ENCODE measurements at regions not wholly inside any gene's neighbourhood (a gene's known extent, or its start where the extent isn't known, plus 50 kb on each side); places are given as distances from the start of the nearest gene placed in this dataset.

DNA sequence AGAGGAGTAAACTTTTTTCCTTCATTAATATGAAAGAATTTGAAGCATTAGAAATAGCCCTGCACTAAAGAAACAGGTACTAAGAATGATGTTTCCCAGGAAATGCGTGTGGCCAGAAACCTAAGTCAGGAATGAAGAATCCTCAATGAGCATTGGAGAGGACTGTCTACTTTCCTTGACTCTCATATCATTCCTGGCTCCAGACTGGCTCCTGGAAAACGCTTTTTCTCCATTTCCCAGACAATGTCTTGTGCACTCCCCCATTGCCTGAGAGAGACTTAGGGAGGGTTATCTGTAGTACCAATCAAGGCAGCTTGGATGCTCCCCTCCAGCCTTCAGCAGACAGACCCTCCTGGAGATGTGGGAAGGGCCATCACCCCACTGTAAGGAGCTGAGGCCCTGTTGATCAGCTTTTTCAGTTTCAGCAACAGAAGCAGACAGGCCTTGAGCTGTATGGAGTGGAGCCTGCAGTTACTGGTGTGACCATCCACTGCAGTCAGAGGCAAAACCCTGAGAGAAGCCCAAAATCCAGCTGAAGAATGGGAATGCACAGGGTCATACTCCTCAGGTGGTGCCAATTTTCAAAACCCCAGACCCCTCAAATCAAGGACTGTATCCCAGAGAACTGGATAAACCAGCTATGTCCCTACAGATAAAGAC is 127.3 kb upstream of the NT5E start:
- TF ChIP-seq, protein P1, sequence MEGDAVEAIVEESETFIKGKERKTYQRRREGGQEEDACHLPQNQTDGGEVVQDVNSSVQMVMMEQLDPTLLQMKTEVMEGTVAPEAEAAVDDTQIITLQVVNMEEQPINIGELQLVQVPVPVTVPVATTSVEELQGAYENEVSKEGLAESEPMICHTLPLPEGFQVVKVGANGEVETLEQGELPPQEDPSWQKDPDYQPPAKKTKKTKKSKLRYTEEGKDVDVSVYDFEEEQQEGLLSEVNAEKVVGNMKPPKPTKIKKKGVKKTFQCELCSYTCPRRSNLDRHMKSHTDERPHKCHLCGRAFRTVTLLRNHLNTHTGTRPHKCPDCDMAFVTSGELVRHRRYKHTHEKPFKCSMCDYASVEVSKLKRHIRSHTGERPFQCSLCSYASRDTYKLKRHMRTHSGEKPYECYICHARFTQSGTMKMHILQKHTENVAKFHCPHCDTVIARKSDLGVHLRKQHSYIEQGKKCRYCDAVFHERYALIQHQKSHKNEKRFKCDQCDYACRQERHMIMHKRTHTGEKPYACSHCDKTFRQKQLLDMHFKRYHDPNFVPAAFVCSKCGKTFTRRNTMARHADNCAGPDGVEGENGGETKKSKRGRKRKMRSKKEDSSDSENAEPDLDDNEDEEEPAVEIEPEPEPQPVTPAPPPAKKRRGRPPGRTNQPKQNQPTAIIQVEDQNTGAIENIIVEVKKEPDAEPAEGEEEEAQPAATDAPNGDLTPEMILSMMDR (IDR thresholded peaks at IDR 0.05): no peak
- no peak for TF ChIP-seq POLR2A (IDR thresholded peaks at IDR 0.05)
